Effector memory CD4-positive, alpha-beta T cell (primary cell): ENCODE measurements at regions not wholly inside any gene's neighbourhood (a gene's known extent, or its start where the extent isn't known, plus 50 kb on each side); places are given as distances from the start of the nearest gene placed in this dataset.

Experiments used
- DNase-seq, 3 donors: peaks; one replicate each; pipeline ENCODE4 v3.0.0-alpha.2; 2020
- H3K27ac ChIP-seq: 2 replicates; pipeline ENCODE4 v1.7.0; 2013; ENCODE audit warnings: mild to moderate bottlenecking, low read length, moderate library complexity; ENCODE audit not compliant: insufficient read depth, poor library complexity, severe bottlenecking
- H3K27me3 ChIP-seq: replicated peaks from 2 replicates; pipeline ENCODE4 v1.7.0; 2013; ENCODE audit warnings: mild to moderate bottlenecking, low read length; ENCODE audit not compliant: insufficient read depth, control insufficient read depth, poor library complexity, severe bottlenecking
- H3K36me3 ChIP-seq: 2 replicates; pipeline ENCODE4 v1.7.0; 2013; ENCODE audit warnings: mild to moderate bottlenecking, low read length, moderate library complexity; ENCODE audit not compliant: control insufficient read depth, insufficient read depth
- H3K4me1 ChIP-seq: 2 replicates; pipeline ENCODE4 v1.7.0; 2013; ENCODE audit warnings: low read length, mild to moderate bottlenecking; ENCODE audit not compliant: control insufficient read depth, insufficient read depth, poor library complexity, severe bottlenecking
- H3K4me3 ChIP-seq: 2 replicates; pipeline ENCODE4 v1.7.0; 2013; ENCODE audit warnings: low read length, low read depth, mild to moderate bottlenecking; ENCODE audit not compliant: insufficient read depth, poor library complexity, severe bottlenecking
- H3K9me3 ChIP-seq: 2 replicates; pipeline ENCODE4 v1.7.0; 2013; ENCODE audit warnings: mild to moderate bottlenecking, low read length, moderate library complexity; ENCODE audit not compliant: control insufficient read depth

DNA sequence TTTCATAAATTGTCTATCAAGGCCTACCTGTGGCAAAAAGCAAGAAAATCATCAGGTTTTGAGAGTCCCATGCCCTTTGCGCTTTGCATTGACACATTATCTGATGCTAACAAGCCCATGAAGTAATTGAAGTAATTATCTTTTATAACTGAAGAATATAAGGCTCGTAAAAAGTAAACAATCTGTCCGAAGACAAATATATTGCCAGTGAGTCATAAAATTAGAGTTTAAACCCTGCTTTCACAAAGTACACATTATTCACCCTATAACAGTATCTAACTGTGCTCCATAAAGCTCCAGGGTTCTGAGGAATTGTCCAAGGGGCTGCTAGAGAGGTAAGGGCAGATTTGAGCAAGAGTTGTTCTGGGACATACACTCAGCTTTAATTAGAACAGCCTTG is 102.3 kb upstream of the PPP1R3A start:
- H3K27ac ChIP-seq: no peak overlapping the region
- no peaks in the 10 kb centered on the region for H3K9me3 ChIP-seq
- H3K4me3 ChIP-seq: no peak overlapping the region
- H3K27me3 ChIP-seq: no peaks in the 10 kb centered on the region
- no peaks in the 10 kb centered on the region for H3K36me3 ChIP-seq
- DNase-seq: no peak
- H3K4me1 ChIP-seq: no peaks in the 10 kb centered on the region

DNA sequence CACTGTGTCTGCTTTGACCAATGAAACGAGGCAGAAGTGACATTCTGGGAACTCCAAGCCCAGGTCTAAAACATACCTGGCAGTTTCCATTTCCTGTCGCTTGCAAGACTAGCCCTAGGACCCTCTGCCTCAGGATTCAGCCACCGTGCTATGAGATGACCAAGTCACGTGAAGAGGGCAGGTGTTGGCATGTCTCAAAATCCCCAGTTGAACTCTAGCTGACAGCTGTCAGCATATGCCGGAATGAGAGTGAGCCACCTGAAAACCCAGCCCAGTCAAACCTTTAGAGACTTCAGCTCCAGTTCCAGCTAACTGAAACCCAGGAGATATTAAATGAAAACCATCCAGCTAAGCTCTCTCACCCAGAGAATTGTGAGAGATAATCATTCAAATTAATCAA is 89.9 kb upstream of the PPP1R3A start:
- Histone ChIP-seq H3K4me3 (no peak overlapping the region), H3K27me3 (no peaks in the 10 kb centered on the region), H3K36me3 (no peaks in the 10 kb centered on the region), H3K4me1 (no peaks in the 10 kb centered on the region), H3K9me3 (no peaks in the 10 kb centered on the region), H3K27ac (no peak overlapping the region)
- no peak for DNase-seq

DNA sequence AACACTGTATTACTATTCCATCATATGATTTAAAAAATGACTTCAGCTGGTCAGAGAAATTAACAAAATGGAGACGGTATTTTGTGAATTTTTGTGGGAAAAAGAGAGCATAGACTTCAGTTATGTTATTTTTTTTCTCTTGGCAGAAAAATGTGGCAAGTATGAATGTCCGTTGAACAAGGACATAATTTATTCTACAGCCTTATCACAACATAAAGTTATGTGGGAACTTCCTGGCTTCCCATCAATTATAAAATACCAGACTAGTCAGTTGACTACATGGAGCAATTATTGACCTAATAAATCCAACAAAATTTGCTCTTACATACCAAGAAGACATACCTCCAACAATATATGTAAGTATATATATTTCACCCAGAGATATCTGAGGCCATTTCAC is 88.6 kb upstream of the PPP1R3A start:
- H3K27me3 ChIP-seq: no peaks in the 10 kb centered on the region
- H3K4me1 ChIP-seq: no peaks in the 10 kb centered on the region
- H3K36me3 ChIP-seq: no peaks in the 10 kb centered on the region
- no peak overlapping the region for H3K27ac ChIP-seq
- DNase-seq: no peak
- H3K9me3 ChIP-seq: no peaks in the 10 kb centered on the region
- no peak overlapping the region for H3K4me3 ChIP-seq

DNA sequence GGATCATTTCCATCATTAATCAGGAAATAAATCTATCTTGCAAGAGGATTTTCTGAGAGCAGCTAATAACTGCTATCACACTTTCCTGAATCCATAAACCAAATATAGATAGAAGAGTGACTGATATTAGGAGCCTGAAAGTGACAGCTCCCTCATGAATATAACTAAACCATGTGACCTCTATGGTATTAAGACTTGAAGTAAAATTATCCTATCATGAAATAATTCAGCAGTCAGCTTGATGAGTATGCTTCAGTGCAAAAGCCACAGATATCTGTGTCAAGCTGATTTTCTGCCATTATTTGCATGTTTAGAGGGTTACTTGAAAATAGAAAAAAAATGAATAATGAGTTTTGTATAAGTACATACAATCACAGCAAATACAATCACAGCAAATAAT is 80.1 kb upstream of the PPP1R3A start:
- Histone ChIP-seq H3K27ac (no peak overlapping the region), H3K4me1 (no peaks in the 10 kb centered on the region), H3K9me3 (no peaks in the 10 kb centered on the region), H3K4me3 (no peak overlapping the region), H3K36me3 (no peaks in the 10 kb centered on the region), H3K27me3 (no peaks in the 10 kb centered on the region)
- DNase-seq: no peak

DNA sequence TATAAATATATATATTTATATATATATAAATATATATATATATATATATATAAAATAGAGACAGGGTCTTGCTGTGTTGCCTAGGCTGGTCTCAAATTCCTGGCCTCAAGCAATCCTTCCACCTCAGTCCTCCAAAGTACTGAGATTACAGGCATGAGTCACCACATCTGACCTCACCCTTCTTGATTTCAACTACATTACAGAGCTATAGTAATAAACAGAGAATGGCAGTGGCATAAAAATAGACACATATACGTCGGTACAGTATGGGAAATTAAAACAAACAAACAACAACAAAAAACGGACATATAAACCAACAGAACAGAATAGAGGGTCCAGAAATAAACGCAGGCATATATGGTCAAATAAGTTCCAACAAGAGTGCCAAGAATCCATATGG is 77.6 kb upstream of the PPP1R3A start:
- no peak for DNase-seq
- Histone ChIP-seq H3K9me3 (no peaks in the 10 kb centered on the region), H3K4me3 (no peak overlapping the region), H3K4me1 (no peaks in the 10 kb centered on the region), H3K36me3 (no peaks in the 10 kb centered on the region), H3K27me3 (no peaks in the 10 kb centered on the region), H3K27ac (no peak overlapping the region)

DNA sequence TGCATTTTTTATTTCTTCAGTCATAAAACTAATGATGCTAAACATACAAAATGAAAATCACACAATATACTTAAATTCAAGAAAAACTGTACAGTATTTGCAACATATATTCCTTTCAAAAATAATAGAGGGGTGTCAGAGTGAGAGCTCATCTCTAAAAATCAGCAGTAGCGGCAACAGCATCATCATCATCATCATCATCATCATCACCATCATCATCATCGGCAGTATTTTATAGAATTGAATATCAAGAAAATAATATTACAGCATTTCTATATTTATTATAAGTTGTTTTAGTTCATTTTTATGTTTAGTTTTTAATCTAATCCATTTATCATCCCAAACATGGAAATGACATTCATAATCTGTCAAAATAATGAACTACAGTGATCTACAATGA is 67.4 kb upstream of the PPP1R3A start:
- no peaks in the 10 kb centered on the region for H3K9me3 ChIP-seq
- no peak overlapping the region for H3K4me3 ChIP-seq
- no peaks in the 10 kb centered on the region for H3K27me3 ChIP-seq
- no peak for DNase-seq
- no peaks in the 10 kb centered on the region for H3K4me1 ChIP-seq
- no peaks in the 10 kb centered on the region for H3K36me3 ChIP-seq
- H3K27ac ChIP-seq: no peak overlapping the region

DNA sequence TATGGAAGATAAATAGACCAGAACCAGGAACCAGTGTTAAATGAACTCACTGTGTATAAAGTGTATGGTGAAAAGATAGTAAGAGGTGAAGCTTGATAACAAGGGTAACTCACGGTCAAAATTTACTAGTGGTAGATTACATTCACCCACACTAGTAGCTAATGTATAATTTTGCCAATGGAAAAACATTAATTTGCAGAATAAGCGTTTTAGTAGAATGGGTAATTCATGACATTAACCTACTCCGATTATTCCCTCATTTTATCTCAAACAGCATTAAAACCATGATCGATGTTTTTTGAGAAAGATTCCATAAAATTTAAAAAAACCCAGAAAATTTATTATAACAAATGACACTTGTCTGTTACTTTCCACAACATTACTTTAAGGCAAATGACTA is 57.7 kb upstream of the PPP1R3A start:
- H3K4me1 ChIP-seq: no peaks in the 10 kb centered on the region
- no peak overlapping the region for H3K27ac ChIP-seq
- DNase-seq: no peak

DNA sequence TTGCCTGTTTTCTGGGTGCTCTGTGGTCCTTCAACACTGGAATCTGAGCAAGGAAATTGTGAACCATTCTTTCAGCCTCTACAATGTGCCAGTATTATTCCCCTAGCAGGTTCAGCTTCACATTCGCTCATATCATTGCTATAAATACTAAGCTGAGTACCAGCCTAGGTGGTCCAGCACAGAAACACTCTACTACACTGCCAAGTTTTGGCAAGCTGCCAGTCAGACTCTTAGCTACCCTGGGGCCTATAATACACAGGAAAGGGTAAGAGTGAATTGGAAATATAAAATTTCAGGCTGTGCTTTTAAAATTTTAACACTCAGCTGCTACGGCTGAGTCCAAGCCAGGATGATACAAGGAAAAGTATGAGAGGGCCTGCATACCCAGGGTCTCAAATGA is 49.9 kb upstream of the PPP1R3A start:
- H3K4me3 ChIP-seq: no peak overlapping the region
- H3K27ac ChIP-seq: no peak overlapping the region
- H3K36me3 ChIP-seq: no peaks in the 10 kb centered on the region
- H3K9me3 ChIP-seq: no peaks in the 10 kb centered on the region
- no peak for DNase-seq
- no peaks in the 10 kb centered on the region for H3K4me1 ChIP-seq
- no peaks in the 10 kb centered on the region for H3K27me3 ChIP-seq

More for the DNA sequence above, 57.7 kb upstream of the PPP1R3A start:
- H3K36me3 ChIP-seq: no peaks in the 10 kb centered on the region
- no peaks in the 10 kb centered on the region for H3K9me3 ChIP-seq
- H3K4me3 ChIP-seq: no peak overlapping the region
- no peaks in the 10 kb centered on the region for H3K27me3 ChIP-seq
